ENCODE measurements at regions not wholly inside any gene's neighbourhood (a gene's known extent, or its start where the extent isn't known, plus 50 kb on each side); places are given as distances from the start of the nearest gene placed in this dataset.

DNA sequence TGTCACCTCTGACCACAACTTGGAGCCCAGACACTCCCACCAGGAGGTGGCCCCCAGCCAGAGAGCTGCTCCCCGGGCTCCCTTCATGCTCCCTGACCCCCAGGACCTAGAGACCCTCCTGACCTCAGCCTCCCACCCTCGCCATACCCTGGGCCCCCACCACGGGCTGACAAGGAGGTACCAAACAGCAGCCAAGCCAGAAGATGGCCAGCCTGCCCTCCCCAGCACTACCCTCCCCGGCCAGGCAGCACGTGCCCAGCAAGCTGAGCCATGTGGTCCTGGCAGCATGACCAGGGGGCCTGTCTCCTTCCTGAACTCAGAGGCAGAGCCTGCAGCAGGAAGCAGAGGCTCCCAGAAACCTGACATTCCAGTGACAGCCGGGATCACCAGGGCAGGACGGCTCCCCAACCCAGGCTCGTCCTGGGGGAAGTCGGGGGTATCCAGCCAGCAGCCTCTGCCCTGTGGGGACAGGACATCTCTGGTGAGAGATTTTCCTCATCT, 69.4 kb upstream of the GPC1 start:
- no peaks in the 10 kb centered on the region for H3K27me3 ChIP-seq (ENCODE audit: control insufficient read depth, insufficient read depth, low read length)
- H3K4me1 ChIP-seq = peaks cover 19% of the 10 kb centered on the region
- no peaks in the 10 kb centered on the region for H3K9me3 ChIP-seq (ENCODE audit: control insufficient read depth, low read length)
- H3K9ac ChIP-seq = no peak overlapping the region
- no peaks in the 10 kb centered on the region for H3K79me2 ChIP-seq
- no peaks in the 10 kb centered on the region for H3K36me3 ChIP-seq (ENCODE audit: control insufficient read depth, insufficient read depth, low read length)
- no peak overlapping the region for H3K27ac ChIP-seq
- TF ChIP-seq, protein P1, sequence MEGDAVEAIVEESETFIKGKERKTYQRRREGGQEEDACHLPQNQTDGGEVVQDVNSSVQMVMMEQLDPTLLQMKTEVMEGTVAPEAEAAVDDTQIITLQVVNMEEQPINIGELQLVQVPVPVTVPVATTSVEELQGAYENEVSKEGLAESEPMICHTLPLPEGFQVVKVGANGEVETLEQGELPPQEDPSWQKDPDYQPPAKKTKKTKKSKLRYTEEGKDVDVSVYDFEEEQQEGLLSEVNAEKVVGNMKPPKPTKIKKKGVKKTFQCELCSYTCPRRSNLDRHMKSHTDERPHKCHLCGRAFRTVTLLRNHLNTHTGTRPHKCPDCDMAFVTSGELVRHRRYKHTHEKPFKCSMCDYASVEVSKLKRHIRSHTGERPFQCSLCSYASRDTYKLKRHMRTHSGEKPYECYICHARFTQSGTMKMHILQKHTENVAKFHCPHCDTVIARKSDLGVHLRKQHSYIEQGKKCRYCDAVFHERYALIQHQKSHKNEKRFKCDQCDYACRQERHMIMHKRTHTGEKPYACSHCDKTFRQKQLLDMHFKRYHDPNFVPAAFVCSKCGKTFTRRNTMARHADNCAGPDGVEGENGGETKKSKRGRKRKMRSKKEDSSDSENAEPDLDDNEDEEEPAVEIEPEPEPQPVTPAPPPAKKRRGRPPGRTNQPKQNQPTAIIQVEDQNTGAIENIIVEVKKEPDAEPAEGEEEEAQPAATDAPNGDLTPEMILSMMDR (IDR thresholded peaks at IDR 0.05) = no peak
- H3K4me2 ChIP-seq (ENCODE audit: low read length) = no peak overlapping the region
- no peak overlapping the region for H2AFZ ChIP-seq
- no peak overlapping the region for H3K4me3 ChIP-seq (ENCODE audit: low read depth, low read length)

DNA sequence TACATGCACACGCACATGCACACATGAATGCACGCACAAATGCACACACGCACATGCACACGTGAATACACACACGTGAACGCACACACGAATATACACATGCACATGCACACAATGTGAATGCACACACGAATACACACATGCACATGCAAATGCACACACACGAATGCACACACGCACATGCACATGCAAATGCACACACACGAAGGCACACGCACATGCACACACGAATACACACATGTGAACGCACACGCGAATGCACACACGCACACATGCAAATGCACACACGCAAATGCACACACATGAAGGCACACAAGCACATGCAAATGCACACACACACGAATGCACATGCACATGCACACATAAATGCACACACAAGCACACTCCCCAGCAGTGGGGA, 68.6 kb upstream of the GPC1 start:
- no peak overlapping the region for H2AFZ ChIP-seq
- no peak overlapping the region for H3K9ac ChIP-seq
- H3K4me2 ChIP-seq (ENCODE audit: low read length) = no peak overlapping the region
- no peak overlapping the region for H3K27ac ChIP-seq
- H3K4me3 ChIP-seq (ENCODE audit: low read depth, low read length) = no peak overlapping the region
- TF ChIP-seq, protein P1 (IDR thresholded peaks at IDR 0.05) = no peak
- peaks cover 19% of the 10 kb centered on the region for H3K4me1 ChIP-seq
- no peaks in the 10 kb centered on the region for H3K9me3 ChIP-seq (ENCODE audit: control insufficient read depth, low read length)
- H3K27me3 ChIP-seq (ENCODE audit: control insufficient read depth, insufficient read depth, low read length) = no peaks in the 10 kb centered on the region
- H3K36me3 ChIP-seq (ENCODE audit: control insufficient read depth, insufficient read depth, low read length) = no peaks in the 10 kb centered on the region
- H3K79me2 ChIP-seq = no peaks in the 10 kb centered on the region

DNA sequence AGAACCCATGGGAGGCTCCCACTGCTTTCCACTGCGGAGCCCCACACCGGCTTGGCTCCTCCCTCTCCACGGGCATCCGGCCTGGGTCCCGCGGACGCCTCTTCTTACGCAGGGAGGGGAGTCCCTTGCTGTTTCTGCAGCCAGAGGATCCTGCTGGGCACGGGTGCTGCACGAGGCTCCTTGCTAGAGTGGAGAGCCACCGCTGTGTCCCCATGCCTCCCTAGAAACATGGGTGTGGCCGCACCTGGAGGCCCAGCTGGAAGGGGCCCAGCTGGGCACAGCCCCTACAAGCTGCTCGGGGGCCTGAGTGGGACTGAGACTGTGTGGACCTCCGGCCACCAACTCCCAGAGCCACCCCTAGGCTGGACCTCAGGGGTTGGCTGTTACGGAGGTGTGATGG, 67.7 kb upstream of the GPC1 start:
- H3K4me1 ChIP-seq = peaks cover 19% of the 10 kb centered on the region
- H3K4me2 ChIP-seq (ENCODE audit: low read length) = no peak overlapping the region
- H3K27ac ChIP-seq = no peak overlapping the region
- no peaks in the 10 kb centered on the region for H3K27me3 ChIP-seq (ENCODE audit: control insufficient read depth, insufficient read depth, low read length)
- no peak overlapping the region for H3K4me3 ChIP-seq (ENCODE audit: low read depth, low read length)
- TF ChIP-seq, protein P1 (IDR thresholded peaks at IDR 0.05) = no peak
- no peaks in the 10 kb centered on the region for H3K36me3 ChIP-seq (ENCODE audit: control insufficient read depth, insufficient read depth, low read length)
- H2AFZ ChIP-seq = no peak overlapping the region
- H3K79me2 ChIP-seq = no peaks in the 10 kb centered on the region
- H3K9me3 ChIP-seq (ENCODE audit: control insufficient read depth, low read length) = no peaks in the 10 kb centered on the region
- H3K9ac ChIP-seq = no peak overlapping the region

DNA sequence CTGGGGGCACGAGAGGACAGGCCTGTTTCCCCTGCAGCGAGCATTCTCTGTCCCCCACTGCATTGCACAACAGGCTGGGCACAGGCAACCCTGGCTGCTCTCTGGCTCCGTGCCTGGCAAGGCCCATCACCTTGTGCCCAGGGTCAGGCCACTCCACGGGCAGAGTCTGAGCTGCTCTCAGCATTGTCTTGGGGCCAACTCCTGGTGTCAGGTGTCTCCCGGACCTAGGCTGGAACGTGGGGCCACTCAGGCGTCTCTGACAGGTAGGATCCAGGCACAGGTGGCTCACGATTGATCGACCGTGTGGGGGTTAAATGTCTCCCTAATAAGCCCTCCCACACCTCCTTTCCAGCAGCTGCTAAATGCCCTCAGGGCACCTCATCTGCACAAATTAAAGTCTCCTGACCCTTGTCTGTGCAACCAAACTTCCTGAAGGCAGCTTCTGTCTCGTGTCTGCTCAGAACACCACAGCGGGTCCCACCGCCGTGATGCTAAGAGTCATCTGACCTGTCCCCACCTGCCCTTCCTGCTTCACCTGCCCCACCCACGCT, 66.6 kb upstream of the GPC1 start:
- Histone ChIP-seq H3K4me2 (ENCODE audit: low read length) (no peak overlapping the region), H3K36me3 (ENCODE audit: control insufficient read depth, insufficient read depth, low read length) (no peaks in the 10 kb centered on the region), H3K27ac (no peak overlapping the region), H3K79me2 (no peaks in the 10 kb centered on the region), H3K27me3 (ENCODE audit: control insufficient read depth, insufficient read depth, low read length) (no peaks in the 10 kb centered on the region), H3K9me3 (ENCODE audit: control insufficient read depth, low read length) (no peaks in the 10 kb centered on the region), H3K4me3 (ENCODE audit: low read depth, low read length) (no peak overlapping the region), H3K4me1 (peaks cover 19% of the 10 kb centered on the region), H3K9ac (no peak overlapping the region), H2AFZ (peak overlapping the region; percentile 19)
- TF ChIP-seq, protein P1 (IDR thresholded peaks at IDR 0.05) = no peak

DNA sequence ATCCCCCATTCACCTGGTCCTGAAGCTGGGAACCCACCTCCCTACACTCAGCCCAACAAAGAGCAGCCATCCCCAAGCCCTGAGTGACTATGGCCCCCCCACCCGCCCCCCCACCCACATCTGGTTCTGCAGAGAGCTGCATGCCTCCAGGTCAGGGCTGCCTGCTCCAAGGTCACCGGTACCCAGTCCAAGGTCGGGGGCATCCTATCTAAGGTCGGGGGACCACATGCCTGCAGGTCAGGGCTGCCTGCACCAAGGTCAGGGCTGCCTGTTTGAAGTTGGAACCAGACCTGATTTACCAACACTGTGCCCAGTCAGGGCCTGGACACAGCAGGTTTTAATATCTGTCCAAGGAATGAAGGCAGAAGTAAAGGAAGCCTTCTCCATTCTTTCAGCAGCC, 66.1 kb upstream of the GPC1 start:
- no peak overlapping the region for H3K27ac ChIP-seq

More for the DNA sequence above, 66.1 kb upstream of the GPC1 start:
- Histone ChIP-seq H3K4me1 (peaks cover 19% of the 10 kb centered on the region), H3K4me3 (ENCODE audit: low read depth, low read length) (no peak overlapping the region), H2AFZ (no peak overlapping the region), H3K9me3 (ENCODE audit: control insufficient read depth, low read length) (no peaks in the 10 kb centered on the region), H3K27me3 (ENCODE audit: control insufficient read depth, insufficient read depth, low read length) (no peaks in the 10 kb centered on the region), H3K9ac (no peak overlapping the region), H3K36me3 (ENCODE audit: control insufficient read depth, insufficient read depth, low read length) (no peaks in the 10 kb centered on the region), H3K79me2 (no peaks in the 10 kb centered on the region), H3K4me2 (ENCODE audit: low read length) (no peak overlapping the region)
- TF ChIP-seq, protein P1 (IDR thresholded peaks at IDR 0.05) = no peak
